Neuronal stem cell (in vitro differentiated cells): ENCODE measurements at regions not wholly inside any gene's neighbourhood (a gene's known extent, or its start where the extent isn't known, plus 50 kb on each side); places are given as distances from the start of the nearest gene placed in this dataset.

Experiments
- DNase-seq: peaks from one replicate; pipeline ENCODE4 v3.0.0-alpha.2; 2013; ENCODE audit warnings: low spot score
- H2AFZ ChIP-seq: one replicate; pipeline ENCODE4 v1.6.1; 2013; ENCODE audit warnings: mild to moderate bottlenecking, low read length, inconsistent platforms
- H2AK5ac ChIP-seq: 2 replicates; pipeline ENCODE4 v1.6.1; 2013; ENCODE audit warnings: low read depth, mild to moderate bottlenecking, inconsistent platforms, low read length, moderate library complexity, mixed read lengths
- H2BK120ac ChIP-seq: 2 replicates; pipeline ENCODE4 v1.6.1; 2013; ENCODE audit warnings: low read depth, mild to moderate bottlenecking, inconsistent platforms, low read length, moderate library complexity, mixed read lengths
- H2BK12ac ChIP-seq: one replicate; pipeline ENCODE4 v1.6.1; 2013; ENCODE audit warnings: low read length, inconsistent platforms
- H2BK15ac ChIP-seq: 2 replicates; pipeline ENCODE4 v1.6.1; 2013; ENCODE audit warnings: mild to moderate bottlenecking, low read length, inconsistent platforms, mixed read lengths
- H2BK5ac ChIP-seq: one replicate; pipeline ENCODE4 v1.6.1; 2013; ENCODE audit warnings: inconsistent platforms, mild to moderate bottlenecking, low read length, moderate library complexity
- H3K14ac ChIP-seq: one replicate; pipeline ENCODE4 v1.6.1; 2013; ENCODE audit warnings: low read length, inconsistent platforms
- H3K18ac ChIP-seq: 2 replicates; pipeline ENCODE4 v1.6.1; 2013; ENCODE audit warnings: low read length, inconsistent platforms
- H3K23ac ChIP-seq: 2 replicates; pipeline ENCODE4 v1.6.1; 2013; ENCODE audit warnings: low read depth, mild to moderate bottlenecking, mixed read lengths, low read length, inconsistent platforms; ENCODE audit not compliant: poor library complexity
- H3K27ac ChIP-seq: replicated peaks from 3 replicates; pipeline ENCODE4 v1.5.1; 2013; ENCODE audit warnings: low read length, inconsistent platforms
- H3K27me3 ChIP-seq, 3 experiments: 2 replicates each; pipeline ENCODE4 v1.6.1; 2013; ENCODE audit warnings: low read length in 3 of 3, mild to moderate bottlenecking in 2 of 3, inconsistent platforms in 1 of 3, low read depth in 1 of 3, mixed read lengths in 1 of 3, moderate library complexity in 1 of 3; ENCODE audit not compliant: control insufficient read depth in 3 of 3, insufficient read depth in 3 of 3
- H3K36me3 ChIP-seq, 2 donors: replicated peaks in 1 of 2; 2 replicates each; pipeline ENCODE4 v1.6.1; 2013; ENCODE audit warnings: low read length in 2 of 2; ENCODE audit not compliant: control insufficient read depth in 2 of 2, insufficient read depth in 2 of 2
- H3K4ac ChIP-seq: 2 replicates; pipeline ENCODE4 v1.6.1; 2013; ENCODE audit warnings: inconsistent platforms, mild to moderate bottlenecking, low read length, moderate library complexity
- H3K4me1 ChIP-seq, 2 donors: 1 replicate in 1 of 2; 2 replicates in 1 of 2; pipeline ENCODE4 v1.6.1; 2013; ENCODE audit warnings: low read length in 2 of 2, low read depth in 1 of 2; ENCODE audit not compliant: control insufficient read depth in 2 of 2, insufficient read depth in 1 of 2
- H3K4me2 ChIP-seq: one replicate; pipeline ENCODE4 v1.6.1; 2013; ENCODE audit warnings: mild to moderate bottlenecking, low read length, inconsistent platforms; ENCODE audit not compliant: insufficient read depth, poor library complexity, severe bottlenecking
- H3K4me3 ChIP-seq, 2 donors: 2 replicates each; pipeline ENCODE4 v1.5.1; 2013; ENCODE audit warnings: low read length in 2 of 2, mild to moderate bottlenecking in 2 of 2, inconsistent platforms in 1 of 2, moderate library complexity in 1 of 2
- H3K79me1 ChIP-seq: one replicate; pipeline ENCODE4 v1.6.1; 2013; ENCODE audit warnings: low read depth, mild to moderate bottlenecking, inconsistent platforms, low read length, moderate library complexity
- H3K9ac ChIP-seq: one replicate; pipeline ENCODE4 v1.6.1; 2013; ENCODE audit warnings: mild to moderate bottlenecking, low read depth, low read length, inconsistent platforms; ENCODE audit not compliant: poor library complexity
- H3K9me3 ChIP-seq, 2 donors: replicated peaks in 1 of 2; 2 replicates each; pipeline versions ENCODE3 to v1.6.1; 2013; ENCODE audit warnings: low read length in 2 of 2, mild to moderate bottlenecking in 2 of 2, inconsistent platforms in 1 of 2, low read depth in 1 of 2, mixed read lengths in 1 of 2, moderate library complexity in 1 of 2; ENCODE audit not compliant: control insufficient read depth in 2 of 2, insufficient read depth in 1 of 2
- H4K8ac ChIP-seq: one replicate; pipeline ENCODE4 v1.6.1; 2013; ENCODE audit warnings: low read depth, mild to moderate bottlenecking, inconsistent platforms, low read length, moderate library complexity
- H4K91ac ChIP-seq: one replicate; pipeline ENCODE4 v1.6.1; 2013; ENCODE audit warnings: low read length, low read depth, mild to moderate bottlenecking, inconsistent platforms; ENCODE audit not compliant: poor library complexity
- WGBS, 2 donors: extraction: QIAGEN DNeasy Blood & Tissue Kit; methylation state at CpG; one replicate each; pipeline ENCODE4 v1.1.7; 2013; ENCODE audit warnings: missing lambda C conversion rate in 2 of 2, mixed read lengths in 1 of 2; ENCODE audit not compliant: insufficient read length in 2 of 2, insufficient replicate concordance in 1 of 2; ENCODE audit errors: extremely low coverage in 2 of 2; 5-methylcytosine and 5-hydroxymethylcytosine counted together

DNA sequence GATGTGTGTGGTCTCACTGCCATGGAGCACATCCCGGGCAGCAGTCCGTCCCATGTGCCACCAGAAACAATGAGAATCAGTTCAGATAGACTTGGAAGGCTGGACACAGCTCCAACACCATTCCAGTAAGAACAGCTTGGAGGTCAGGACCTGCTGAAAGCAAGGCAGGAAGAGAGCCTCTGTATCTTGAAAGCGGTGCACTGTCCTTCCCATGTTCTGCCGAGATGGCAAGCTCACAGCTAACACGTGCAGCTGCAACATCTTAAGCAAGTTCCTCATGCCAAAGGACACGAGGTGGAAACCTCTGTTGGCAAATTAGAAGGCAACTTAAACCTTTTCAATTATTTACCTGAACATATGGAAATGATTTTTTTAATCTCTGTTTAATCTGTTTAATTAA, 175.4 kb downstream of the DLEU7 start:
- Histone ChIP-seq H2BK12ac (no peak overlapping the region), H2AFZ (no peak overlapping the region), H3K14ac (no peak overlapping the region), H3K79me1 (no peaks in the 10 kb centered on the region), H3K9ac (no peak overlapping the region), H3K36me3 (no peaks in the 10 kb centered on the region), H3K23ac (no peak overlapping the region), H3K27me3 (no peaks in the 10 kb centered on the region), H3K4me1 (peaks cover 1 to 2% of the 10 kb centered on the region in 2 donors), H3K4me3 (no peak overlapping the region), H3K4ac (no peak overlapping the region), H4K8ac (no peak overlapping the region), H2AK5ac (no peak overlapping the region), H3K4me2 (no peak overlapping the region), H4K91ac (no peak overlapping the region), H2BK120ac (no peak overlapping the region), H3K27ac (no peak overlapping the region), H3K18ac (no peak overlapping the region), H2BK15ac (no peak overlapping the region), H3K9me3 (no peaks in the 10 kb centered on the region), H2BK5ac (no peak overlapping the region)
- no peak for DNase-seq
- no CpG with 5 or more reads among the region's 6 CpGs for WGBS, 2 donors

- H3K14ac ChIP-seq = no peak overlapping the region
- H3K4me1 ChIP-seq = peaks cover 1 to 2% of the 10 kb centered on the region in 2 donors
- H3K18ac ChIP-seq = no peak overlapping the region
- DNase-seq = no peak
- H3K27ac ChIP-seq = no peak overlapping the region
- no peak overlapping the region for H2BK12ac ChIP-seq
- no peak overlapping the region for H3K23ac ChIP-seq
- WGBS, 2 donors = no CpG with 5 or more reads among the region's 3 CpGs
- H3K9ac ChIP-seq = no peak overlapping the region
- no peak overlapping the region for H3K4me2 ChIP-seq
- no peak overlapping the region for H3K4ac ChIP-seq
- H4K91ac ChIP-seq = no peak overlapping the region
- H3K27me3 ChIP-seq = no peaks in the 10 kb centered on the region
- H2BK120ac ChIP-seq = no peak overlapping the region
- H4K8ac ChIP-seq = no peak overlapping the region
- no peak overlapping the region for H2AK5ac ChIP-seq
- H3K9me3 ChIP-seq = no peaks in the 10 kb centered on the region
- H2BK15ac ChIP-seq = no peak overlapping the region
- H3K36me3 ChIP-seq = no peaks in the 10 kb centered on the region
- no peaks in the 10 kb centered on the region for H3K79me1 ChIP-seq
- no peak overlapping the region for H3K4me3 ChIP-seq
- no peak overlapping the region for H2AFZ ChIP-seq
- H2BK5ac ChIP-seq = no peak overlapping the region
Measured at GRCh38 chr13:50668691-50669271, 174.7 kb downstream of the DLEU7 start.

GRCh38 chr13:50670272-50670671, 173.2 kb downstream of the DLEU7 start:
- no CpG with 5 or more reads among the region's 8 CpGs for WGBS, 2 donors

DNA sequence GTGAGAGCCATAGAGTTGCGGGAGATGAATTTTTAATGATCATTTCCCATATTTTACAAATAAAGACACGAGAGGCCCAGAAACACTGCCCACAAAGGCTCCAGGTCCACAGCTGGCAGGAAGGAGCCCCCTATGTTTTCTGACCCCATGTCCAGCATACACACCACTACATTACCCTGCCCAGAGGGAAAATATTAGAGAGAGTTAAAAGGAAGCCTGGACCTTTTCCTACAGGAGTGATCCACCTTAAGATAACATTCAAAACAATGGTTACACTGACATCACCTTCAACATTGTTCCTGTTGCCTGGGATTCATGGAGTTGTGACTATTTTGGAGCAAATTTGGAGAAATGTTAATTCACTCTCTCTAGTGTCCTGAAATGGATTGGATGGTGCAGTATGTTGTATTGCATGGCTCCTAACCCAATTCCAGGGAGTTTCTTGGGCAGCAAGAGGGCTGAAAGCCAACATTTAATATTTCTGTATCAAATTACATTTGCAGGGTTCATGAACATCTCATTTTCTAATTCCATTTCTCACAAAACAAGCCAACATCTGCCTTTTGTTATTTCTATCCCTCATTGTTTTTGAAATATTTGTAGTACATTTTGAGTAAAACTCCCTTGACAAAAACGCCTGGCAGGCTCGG, 172.5 kb downstream of the DLEU7 start:
- H4K91ac ChIP-seq = no peak overlapping the region
- H3K4me1 ChIP-seq = peaks cover 1 to 2% of the 10 kb centered on the region in 2 donors
- H2AFZ ChIP-seq = no peak overlapping the region
- no peaks in the 10 kb centered on the region for H3K36me3 ChIP-seq
- H4K8ac ChIP-seq = no peak overlapping the region
- no peak overlapping the region for H2AK5ac ChIP-seq
- no peak overlapping the region for H3K9ac ChIP-seq
- no peak overlapping the region for H3K4ac ChIP-seq
- H3K23ac ChIP-seq = no peak overlapping the region
- H3K9me3 ChIP-seq = no peaks in the 10 kb centered on the region
- WGBS, 2 donors = no CpG with 5 or more reads among the region's 4 CpGs
- DNase-seq = no peak
- no peak overlapping the region for H3K4me3 ChIP-seq
- H2BK120ac ChIP-seq = no peak overlapping the region
- no peak overlapping the region for H2BK15ac ChIP-seq
- no peaks in the 10 kb centered on the region for H3K27me3 ChIP-seq
- H2BK5ac ChIP-seq = no peak overlapping the region
- no peak overlapping the region for H3K27ac ChIP-seq
- H3K79me1 ChIP-seq = no peaks in the 10 kb centered on the region
- no peak overlapping the region for H3K4me2 ChIP-seq
- no peak overlapping the region for H2BK12ac ChIP-seq
- H3K14ac ChIP-seq = no peak overlapping the region
- no peak overlapping the region for H3K18ac ChIP-seq

More at GRCh38 chr13:50670272-50670671, 173.2 kb downstream of the DLEU7 start:
- H2AFZ ChIP-seq = no peak overlapping the region
- H3K4me1 ChIP-seq = peaks cover 1 to 2% of the 10 kb centered on the region in 2 donors
- H3K23ac ChIP-seq = no peak overlapping the region
- H2AK5ac ChIP-seq = no peak overlapping the region
- no peak overlapping the region for H2BK5ac ChIP-seq
- H3K9ac ChIP-seq = no peak overlapping the region
- H3K18ac ChIP-seq = no peak overlapping the region
- no peak overlapping the region for H4K91ac ChIP-seq
- no peaks in the 10 kb centered on the region for H3K79me1 ChIP-seq
- H4K8ac ChIP-seq = no peak overlapping the region
- no peak overlapping the region for H3K4me2 ChIP-seq
- H3K27ac ChIP-seq = no peak overlapping the region
- no peak overlapping the region for H3K4ac ChIP-seq
- H2BK12ac ChIP-seq = no peak overlapping the region
- DNase-seq = no peak
- H3K36me3 ChIP-seq = no peaks in the 10 kb centered on the region
- no peak overlapping the region for H2BK120ac ChIP-seq
- no peak overlapping the region for H3K14ac ChIP-seq
- no peaks in the 10 kb centered on the region for H3K9me3 ChIP-seq
- H3K27me3 ChIP-seq = no peaks in the 10 kb centered on the region
- H2BK15ac ChIP-seq = no peak overlapping the region
- H3K4me3 ChIP-seq = no peak overlapping the region
